ENCODE measurements at regions not wholly inside any gene's neighbourhood (a gene's known extent, or its start where the extent isn't known, plus 50 kb on each side); places are given as distances from the start of the nearest gene placed in this dataset.

GRCh38 chr3:14252321-14253021 is 73.9 kb downstream of the LSM3 start:
- no peak for TF ChIP-seq CTCF (IDR thresholded peaks at IDR 0.05; ENCODE audit: borderline replicate concordance, insufficient read depth, low read depth, low read length)
- H3K4me3 ChIP-seq (ENCODE audit: low read depth, low read length): no peak overlapping the region

GRCh38 chr3:14253022-14253706 is 74.5 kb downstream of the LSM3 start:
- TF ChIP-seq CTCF (IDR thresholded peaks at IDR 0.05; ENCODE audit: borderline replicate concordance, insufficient read depth, low read depth, low read length): no peak
- H3K4me3 ChIP-seq (ENCODE audit: low read depth, low read length): no peak overlapping the region

- TF ChIP-seq CTCF (IDR thresholded peaks at IDR 0.05; ENCODE audit: borderline replicate concordance, insufficient read depth, low read depth, low read length): no peak
- no peak overlapping the region for H3K4me3 ChIP-seq (ENCODE audit: low read depth, low read length)
Observed at GRCh38 chr3:14253707-14254382, 75.2 kb downstream of the LSM3 start.

- TF ChIP-seq CTCF (IDR thresholded peaks at IDR 0.05; ENCODE audit: borderline replicate concordance, insufficient read depth, low read depth, low read length): no peak
- H3K4me3 ChIP-seq (ENCODE audit: low read depth, low read length): no peak overlapping the region
Observed at GRCh38 chr3:14254812-14255702, 76.4 kb downstream of the LSM3 start.

- H3K4me3 ChIP-seq (ENCODE audit: low read depth, low read length): no peak overlapping the region
- no peak for TF ChIP-seq CTCF (IDR thresholded peaks at IDR 0.05; ENCODE audit: borderline replicate concordance, insufficient read depth, low read depth, low read length)
Observed at GRCh38 chr3:14256046-14256445, 77.4 kb downstream of the LSM3 start.

- no peak for TF ChIP-seq CTCF (IDR thresholded peaks at IDR 0.05; ENCODE audit: borderline replicate concordance, insufficient read depth, low read depth, low read length)
- H3K4me3 ChIP-seq (ENCODE audit: low read depth, low read length): no peak overlapping the region
Observed at GRCh38 chr3:14256561-14257342, 78.1 kb downstream of the LSM3 start.
